ENCODE measurements at regions not wholly inside any gene's neighbourhood (a gene's known extent, or its start where the extent isn't known, plus 50 kb on each side); places are given as distances from the start of the nearest gene placed in this dataset.
"Not testable (repeated sequence)": the region's sequence is repeated elsewhere in the genome, so short reads cannot be mapped to it uniquely, and the experiment has no call there.

DNA sequence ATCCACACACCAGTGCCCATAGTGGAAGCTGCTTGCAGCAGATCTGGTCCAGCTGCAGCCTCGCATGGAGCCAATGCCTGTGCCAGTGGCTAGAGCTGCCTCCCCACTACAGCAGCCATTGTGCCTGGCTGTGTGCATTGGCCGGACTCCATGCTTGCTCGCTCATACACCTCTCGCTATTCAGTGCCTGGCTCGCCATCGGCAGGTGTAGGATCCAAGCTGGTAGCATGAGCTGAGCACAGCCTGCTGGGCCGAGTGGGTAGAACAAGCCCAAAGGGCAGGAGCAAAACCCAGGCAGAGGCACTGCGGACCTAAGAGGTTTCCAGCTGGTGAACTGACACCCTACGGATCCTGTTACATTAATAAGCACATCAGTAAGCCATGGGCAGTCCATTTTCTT lies 1184.1 kb downstream of the AMY1C start:
- DNase-seq (ENCODE audit: low read depth, low spot score) = no peak

DNA sequence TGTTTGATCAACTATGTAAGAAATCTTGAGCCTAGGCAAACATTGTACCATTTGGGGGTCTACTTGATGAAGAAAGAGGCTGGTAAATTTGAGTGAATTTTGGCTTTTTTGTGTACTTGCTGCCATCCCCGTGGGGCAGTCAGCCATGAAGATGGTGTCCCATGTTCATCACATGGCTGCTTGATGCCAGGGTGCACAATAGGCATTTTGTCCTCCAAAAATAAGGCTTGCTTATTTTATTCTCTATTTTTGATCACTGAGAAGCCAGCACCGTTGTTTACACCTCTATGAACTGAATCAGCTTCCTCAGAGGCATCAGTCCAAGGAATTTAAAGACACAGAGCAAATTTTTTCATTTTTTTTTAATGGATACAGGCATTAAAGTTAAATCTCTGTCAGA lies 1195.7 kb downstream of the AMY1C start:
- no peak for DNase-seq (ENCODE audit: low read depth, low spot score)

GRCh38 chr1:104946558-104947210 lies 1197.0 kb downstream of the AMY1C start:
- no peak for DNase-seq (ENCODE audit: low read depth, low spot score)

DNA sequence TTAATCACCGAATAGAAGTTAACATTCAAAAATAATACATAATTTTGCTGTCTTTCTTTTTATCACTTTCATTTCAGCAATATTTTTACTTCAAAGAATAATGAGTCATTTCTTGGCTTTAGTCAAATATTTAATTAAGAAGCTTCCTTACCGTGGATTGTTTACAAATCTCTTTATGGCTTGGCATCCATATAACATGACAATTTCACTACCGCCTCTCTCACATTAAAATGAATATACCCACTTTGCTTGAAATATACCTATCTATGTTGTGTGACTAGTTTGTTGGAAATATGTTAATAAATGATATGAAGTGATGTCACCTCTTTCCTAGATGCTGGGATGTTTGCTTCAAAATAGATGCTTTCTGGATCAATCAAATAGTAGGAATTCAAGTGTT lies 1203.9 kb downstream of the AMY1C start:
- no peak for DNase-seq (ENCODE audit: low read depth, low spot score)

GRCh38 chr1:104973516-104973915 lies 1223.8 kb downstream of the AMY1C start:
- DNase-seq (ENCODE audit: low read depth, low spot score) = no peak

GRCh38 chr1:104979651-104980050 lies 1230.0 kb downstream of the AMY1C start:
- DNase-seq (ENCODE audit: low read depth, low spot score) = no peak

- no peak for DNase-seq (ENCODE audit: low read depth, low spot score)
Measured at GRCh38 chr1:104987210-104987609, 1237.5 kb downstream of the AMY1C start.

- no peak for DNase-seq (ENCODE audit: low read depth, low spot score)
Measured at GRCh38 chr1:104989012-104989411, 1239.3 kb downstream of the AMY1C start.

DNA sequence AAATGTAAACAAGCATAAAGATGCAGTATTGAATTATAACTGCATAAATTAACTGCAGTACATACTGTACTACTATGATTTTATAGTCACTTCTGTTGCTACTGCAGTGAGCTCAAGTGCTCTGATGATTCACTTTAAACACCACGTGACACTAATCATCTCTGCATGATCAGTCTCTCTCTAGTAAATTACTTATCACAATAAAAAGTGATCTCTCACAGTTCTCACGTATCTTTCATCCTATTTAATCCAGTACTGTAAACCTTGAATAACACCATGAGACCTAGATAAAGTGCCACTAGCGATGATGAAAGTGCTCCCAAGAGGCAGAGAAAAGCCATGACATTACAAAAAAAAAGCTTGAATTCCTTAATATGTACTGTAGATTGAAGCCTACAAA lies 1242.0 kb downstream of the AMY1C start:
- no peak for DNase-seq (ENCODE audit: low read depth, low spot score)

- no peak for DNase-seq (ENCODE audit: low read depth, low spot score)
Measured at GRCh38 chr1:105000793-105001192, 1251.1 kb downstream of the AMY1C start.

DNA sequence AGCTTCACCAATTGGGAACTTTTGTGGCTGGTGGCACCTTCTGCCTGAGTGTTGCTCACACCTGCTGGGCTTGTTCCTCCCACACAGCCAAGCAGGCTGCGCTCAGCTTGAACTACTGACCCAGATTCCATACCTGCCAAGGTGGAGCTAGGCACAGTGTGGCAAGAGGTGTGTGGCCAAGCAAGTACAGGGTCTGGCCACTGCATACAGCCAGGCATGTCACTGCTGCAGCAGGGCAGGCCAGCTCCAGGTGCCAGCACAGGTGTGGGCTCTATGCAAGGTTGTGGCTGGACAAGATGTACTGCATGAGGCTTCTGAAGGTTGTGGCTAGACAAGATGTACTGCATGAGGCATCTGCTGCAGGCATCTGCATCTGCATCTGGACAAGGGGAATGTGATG lies 1254.8 kb downstream of the AMY1C start:
- DNase-seq (ENCODE audit: low read depth, low spot score) = no peak

DNA sequence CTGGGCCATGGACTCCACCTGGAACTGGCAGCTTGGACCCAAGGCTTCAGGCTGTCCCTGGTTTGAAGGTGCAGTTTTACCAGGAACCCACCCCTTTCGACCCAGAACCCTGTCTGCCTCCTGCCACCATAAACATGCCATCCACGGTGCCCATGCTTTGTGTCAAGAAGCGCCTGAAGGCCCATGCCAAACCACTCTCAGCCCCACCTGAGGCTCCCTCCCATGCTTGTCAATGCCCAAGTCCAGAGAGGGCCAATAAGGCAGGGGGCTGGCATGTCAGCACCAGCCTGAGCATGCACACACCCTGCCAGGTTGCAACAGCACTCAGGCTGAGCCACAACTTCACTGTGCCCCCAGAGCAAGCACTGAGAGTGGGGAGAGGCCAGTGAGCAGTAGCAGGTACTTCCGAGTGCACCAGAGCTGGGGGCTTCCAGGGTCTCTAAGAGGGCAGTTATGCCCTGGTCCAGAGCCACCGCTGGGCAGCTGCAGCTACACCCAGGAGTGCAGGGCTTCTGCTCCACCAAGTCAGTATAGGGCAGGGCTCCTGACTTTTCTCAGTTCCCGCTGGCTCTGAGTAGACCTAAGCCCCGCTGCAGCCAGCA lies 1256.0 kb downstream of the AMY1C start:
- DNase-seq (ENCODE audit: low read depth, low spot score) = no peak

DNA sequence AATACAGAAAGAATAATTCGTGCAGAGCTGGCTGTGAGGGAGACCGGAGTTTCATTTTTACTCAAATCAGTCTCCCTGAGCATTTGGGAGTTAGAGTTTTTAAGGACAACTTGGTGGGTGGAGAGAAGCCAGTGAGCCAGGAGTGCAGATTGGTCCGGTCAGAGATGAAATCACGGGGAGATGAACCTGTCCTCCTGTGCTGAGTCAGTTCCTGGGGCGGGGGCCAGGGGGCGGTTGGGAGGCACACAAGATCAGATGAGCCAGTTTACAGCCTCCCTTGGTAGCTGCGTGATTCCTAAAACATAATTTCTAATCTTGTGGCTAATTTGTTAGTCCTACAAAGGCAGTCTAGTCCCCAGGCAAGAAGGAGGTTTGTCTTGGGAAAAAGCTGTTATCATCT lies 1267.9 kb downstream of the AMY1C start:
- no peak for DNase-seq (ENCODE audit: low read depth, low spot score)

DNA sequence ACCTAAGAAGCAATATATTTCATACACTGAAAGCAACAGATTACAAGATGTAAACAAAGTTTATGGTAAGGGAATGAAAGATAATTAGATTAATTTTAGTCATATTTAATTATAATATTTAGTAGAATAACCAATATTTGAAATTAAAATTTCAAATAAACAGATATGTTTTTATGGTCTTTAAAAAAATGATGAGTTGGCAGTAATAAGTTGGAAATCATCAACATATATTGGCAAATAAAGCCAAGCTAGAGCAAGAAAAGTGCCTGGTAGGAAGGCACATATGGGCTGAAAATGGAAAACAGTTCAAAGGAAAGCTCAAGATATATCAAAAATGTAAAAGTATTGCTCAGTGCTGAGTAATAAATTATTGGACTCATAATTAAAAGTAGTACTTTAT lies 1274.0 kb downstream of the AMY1C start:
- no peak for DNase-seq (ENCODE audit: low read depth, low spot score)

- DNase-seq (ENCODE audit: low read depth, low spot score) = no peak
Measured at GRCh38 chr1:105027838-105028471, 1278.3 kb downstream of the AMY1C start.

DNA sequence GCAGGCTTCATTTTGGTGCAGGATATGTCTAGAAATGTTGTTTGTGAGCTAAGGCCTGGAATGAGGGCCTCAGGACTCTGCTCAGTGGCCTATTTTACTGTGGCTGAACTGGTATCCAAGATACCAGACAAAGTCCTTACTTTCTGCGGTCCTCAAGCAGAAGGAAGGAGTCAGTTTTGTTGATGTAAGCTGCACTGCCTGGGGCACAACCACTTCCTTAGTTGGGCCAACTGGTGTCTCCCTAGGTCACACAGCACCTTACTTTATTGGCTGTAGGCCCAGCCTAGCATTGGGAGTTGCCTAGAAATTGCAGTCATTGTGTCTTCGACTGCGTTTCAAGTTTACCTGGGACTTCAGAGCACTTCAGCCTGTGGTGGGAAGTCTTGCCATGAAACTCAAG lies 1322.7 kb downstream of the AMY1C start:
- DNase-seq (ENCODE audit: low read depth, low spot score) = no peak

DNA sequence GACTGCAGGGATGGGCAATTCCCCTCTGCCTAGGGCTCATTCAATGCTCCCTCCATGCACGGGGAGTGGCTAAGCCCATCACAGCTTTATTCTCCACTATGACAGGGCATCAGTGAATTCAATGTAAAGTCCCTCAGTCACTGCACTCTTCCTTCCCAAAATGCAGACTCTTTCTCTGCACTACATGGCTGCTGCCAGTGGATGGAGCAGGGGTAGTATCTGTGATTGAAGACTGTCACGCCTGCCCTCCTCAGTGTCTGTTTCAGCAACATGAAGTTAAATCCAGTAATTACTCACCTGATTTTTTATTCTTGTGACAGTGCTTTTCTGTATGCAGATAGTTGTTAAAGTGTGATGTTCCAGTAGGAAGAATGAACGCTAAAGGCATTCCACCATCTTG lies 1323.2 kb downstream of the AMY1C start:
- no peak for DNase-seq (ENCODE audit: low read depth, low spot score)

- no peak for DNase-seq (ENCODE audit: low read depth, low spot score)
Measured at GRCh38 chr1:105073660-105074059, 1324.0 kb downstream of the AMY1C start.

GRCh38 chr1:105083611-105084010 lies 1333.9 kb downstream of the AMY1C start:
- no peak for DNase-seq (ENCODE audit: low read depth, low spot score)

GRCh38 chr1:105087506-105087905 lies 1337.8 kb downstream of the AMY1C start:
- peak; percentile 7 for DNase-seq (ENCODE audit: low read depth, low spot score)

DNA sequence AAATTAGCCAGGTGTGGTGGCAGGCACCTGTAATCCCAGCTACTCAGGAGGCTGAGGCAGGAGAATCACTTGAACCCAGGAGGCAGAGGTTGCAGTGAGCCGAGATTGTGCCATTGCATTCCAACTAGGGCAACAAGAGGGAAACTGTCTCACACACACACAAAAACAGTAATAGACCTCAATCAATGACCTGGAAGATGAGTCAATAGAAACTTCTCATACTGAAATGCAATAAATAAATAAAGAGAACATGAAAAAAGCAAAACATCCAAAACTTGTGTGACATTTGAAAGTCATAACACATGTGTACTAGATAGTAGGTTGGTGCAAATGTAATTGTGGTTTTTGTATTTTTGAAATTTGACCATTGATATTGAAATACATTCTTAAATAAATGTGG lies 1338.5 kb downstream of the AMY1C start:
- no peak for DNase-seq (ENCODE audit: low read depth, low spot score)

GRCh38 chr1:105093893-105094292 lies 1344.2 kb downstream of the AMY1C start:
- not testable (repeated sequence) for DNase-seq (ENCODE audit: low read depth, low spot score)

DNA sequence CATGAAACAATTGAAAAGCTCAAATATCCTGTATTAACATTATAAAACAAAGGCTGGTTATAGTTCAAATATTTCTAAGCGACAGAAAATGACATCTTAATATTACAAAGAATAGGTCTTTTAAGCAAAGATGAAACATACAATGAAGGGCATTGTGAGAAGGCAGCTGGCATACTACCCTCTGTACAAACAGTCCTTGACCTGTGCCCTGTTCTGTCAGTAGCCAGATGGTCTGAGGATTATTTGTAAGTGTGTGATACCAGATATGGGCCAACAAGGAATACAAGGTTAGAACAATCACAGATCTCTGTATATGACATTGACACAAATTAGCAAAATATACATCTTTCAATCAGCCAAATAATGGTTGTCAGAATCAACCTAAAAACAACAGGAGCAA lies 1350.4 kb downstream of the AMY1C start:
- no peak for DNase-seq (ENCODE audit: low read depth, low spot score)
